ENCODE measurements at regions not wholly inside any gene's neighbourhood (a gene's known extent, or its start where the extent isn't known, plus 50 kb on each side); places are given as distances from the start of the nearest gene placed in this dataset.
"Not testable (repeated sequence)": the region's sequence is repeated elsewhere in the genome, so short reads cannot be mapped to it uniquely, and the experiment has no call there.

- H3K27ac ChIP-seq (ENCODE audit: insufficient read depth, low read depth, low read length, poor library complexity, severe bottlenecking) = no peak overlapping the region
- no peak overlapping the region for H3K4me3 ChIP-seq (ENCODE audit: insufficient read depth, low read depth, low read length)
- WGBS, 2 experiments = 87 to 92% methylated on average over 8 of the region's 8 CpGs
- H3K27me3 ChIP-seq (ENCODE audit: control insufficient read depth, insufficient read depth, low read length, poor library complexity, severe bottlenecking) = no peaks in the 10 kb centered on the region
- peaks cover 12% of the 10 kb centered on the region for H3K4me1 ChIP-seq (ENCODE audit: control insufficient read depth, insufficient read depth, low read length)
- H3K9me3 ChIP-seq (ENCODE audit: control insufficient read depth, low read length) = no peaks in the 10 kb centered on the region
- H3K36me3 ChIP-seq (ENCODE audit: control insufficient read depth, insufficient read depth, low read length) = no peaks in the 10 kb centered on the region
Observed at GRCh38 chr6:3911614-3912336, 62.6 kb downstream of the FAM50B start.

- Histone ChIP-seq H3K9me3 (ENCODE audit: control insufficient read depth, low read length) (no peaks in the 10 kb centered on the region), H3K4me3 (ENCODE audit: insufficient read depth, low read depth, low read length) (no peak overlapping the region), H3K27ac (ENCODE audit: insufficient read depth, low read depth, low read length, poor library complexity, severe bottlenecking) (no peak overlapping the region), H3K36me3 (ENCODE audit: control insufficient read depth, insufficient read depth, low read length) (no peaks in the 10 kb centered on the region), H3K27me3 (ENCODE audit: control insufficient read depth, insufficient read depth, low read length, poor library complexity, severe bottlenecking) (no peaks in the 10 kb centered on the region), H3K4me1 (ENCODE audit: control insufficient read depth, insufficient read depth, low read length) (peaks cover 12% of the 10 kb centered on the region)
- WGBS, 2 experiments = 91 to 98% methylated on average over 3 of the region's 3 CpGs
Observed at GRCh38 chr6:3912361-3913076, 63.3 kb downstream of the FAM50B start.

DNA sequence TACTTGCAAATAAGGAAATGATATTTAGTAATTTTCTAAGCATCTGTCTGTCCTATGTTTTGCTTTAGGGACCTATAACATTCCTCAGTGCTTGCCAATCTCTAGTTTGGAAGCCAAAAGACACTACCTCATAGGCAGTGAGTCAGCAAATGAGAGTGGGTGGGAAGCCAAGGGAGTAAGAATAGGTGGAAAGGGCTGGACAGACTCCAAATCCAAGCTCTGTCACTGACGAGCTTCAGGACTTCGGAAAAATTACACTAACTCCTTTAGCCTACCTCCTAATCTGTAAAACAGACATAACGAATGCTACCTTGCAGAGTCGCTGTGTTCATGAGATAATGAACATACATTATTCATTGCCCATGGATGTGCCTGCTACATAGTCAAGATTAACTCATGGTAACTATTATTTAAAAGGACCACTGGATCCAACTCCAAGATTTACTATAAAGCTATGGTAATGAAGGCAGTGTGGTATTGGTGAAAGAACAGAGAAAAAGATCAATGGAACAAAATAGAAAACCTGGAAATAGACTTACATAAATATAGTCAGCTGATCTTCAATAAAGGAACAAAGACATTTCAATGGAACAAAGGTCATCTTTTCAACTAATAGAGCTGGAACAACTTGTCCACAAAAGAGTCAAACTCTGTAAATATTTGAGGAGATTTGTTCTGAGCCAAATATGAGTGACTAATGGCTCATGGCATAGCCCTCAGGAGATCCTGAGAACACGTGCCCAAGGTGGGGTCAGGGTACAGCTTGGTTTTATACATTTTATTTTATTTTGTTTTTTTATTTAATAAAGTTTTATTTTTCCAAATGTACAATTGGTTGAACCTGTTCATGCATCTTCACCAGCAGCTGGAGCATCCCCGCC is 64.1 kb downstream of the FAM50B start:
- no peaks in the 10 kb centered on the region for H3K27me3 ChIP-seq (ENCODE audit: control insufficient read depth, insufficient read depth, low read length, poor library complexity, severe bottlenecking)
- WGBS, 2 experiments = 94 to 95% methylated on average over 5 of the region's 6 CpGs
- no peaks in the 10 kb centered on the region for H3K36me3 ChIP-seq (ENCODE audit: control insufficient read depth, insufficient read depth, low read length)
- H3K4me1 ChIP-seq (ENCODE audit: control insufficient read depth, insufficient read depth, low read length) = peaks cover 12% of the 10 kb centered on the region
- no peaks in the 10 kb centered on the region for H3K9me3 ChIP-seq (ENCODE audit: control insufficient read depth, low read length)
- H3K4me3 ChIP-seq (ENCODE audit: insufficient read depth, low read depth, low read length) = no peak overlapping the region
- H3K27ac ChIP-seq (ENCODE audit: insufficient read depth, low read depth, low read length, poor library complexity, severe bottlenecking) = no peak overlapping the region

GRCh38 chr6:3913958-3914337 is 64.8 kb downstream of the FAM50B start:
- H3K27ac ChIP-seq (ENCODE audit: insufficient read depth, low read depth, low read length, poor library complexity, severe bottlenecking) = no peak overlapping the region
- H3K4me3 ChIP-seq (ENCODE audit: insufficient read depth, low read depth, low read length) = no peak overlapping the region
- no peaks in the 10 kb centered on the region for H3K36me3 ChIP-seq (ENCODE audit: control insufficient read depth, insufficient read depth, low read length)
- no peaks in the 10 kb centered on the region for H3K27me3 ChIP-seq (ENCODE audit: control insufficient read depth, insufficient read depth, low read length, poor library complexity, severe bottlenecking)
- 92 to 93% methylated on average over 4 of the region's 4 CpGs for WGBS, 2 experiments
- peaks cover 12% of the 10 kb centered on the region for H3K4me1 ChIP-seq (ENCODE audit: control insufficient read depth, insufficient read depth, low read length)
- no peaks in the 10 kb centered on the region for H3K9me3 ChIP-seq (ENCODE audit: control insufficient read depth, low read length)

- Histone ChIP-seq H3K4me3 (ENCODE audit: insufficient read depth, low read depth, low read length) (no peak overlapping the region), H3K4me1 (ENCODE audit: control insufficient read depth, insufficient read depth, low read length) (peaks cover 4% of the 10 kb centered on the region), H3K36me3 (ENCODE audit: control insufficient read depth, insufficient read depth, low read length) (no peaks in the 10 kb centered on the region), H3K27me3 (ENCODE audit: control insufficient read depth, insufficient read depth, low read length, poor library complexity, severe bottlenecking) (no peaks in the 10 kb centered on the region), H3K9me3 (ENCODE audit: control insufficient read depth, low read length) (no peaks in the 10 kb centered on the region), H3K27ac (ENCODE audit: insufficient read depth, low read depth, low read length, poor library complexity, severe bottlenecking) (no peak overlapping the region)
- 93 to 98% methylated on average over 9 of the region's 9 CpGs for WGBS, 2 experiments
Observed at GRCh38 chr6:3915076-3915791, 66.1 kb downstream of the FAM50B start.

GRCh38 chr6:3916211-3916610 is 67.0 kb downstream of the FAM50B start:
- Histone ChIP-seq H3K4me1 (ENCODE audit: control insufficient read depth, insufficient read depth, low read length) (no peaks in the 10 kb centered on the region), H3K36me3 (ENCODE audit: control insufficient read depth, insufficient read depth, low read length) (no peaks in the 10 kb centered on the region), H3K9me3 (ENCODE audit: control insufficient read depth, low read length) (no peaks in the 10 kb centered on the region), H3K27ac (ENCODE audit: insufficient read depth, low read depth, low read length, poor library complexity, severe bottlenecking) (no peak overlapping the region), H3K4me3 (ENCODE audit: insufficient read depth, low read depth, low read length) (no peak overlapping the region), H3K27me3 (ENCODE audit: control insufficient read depth, insufficient read depth, low read length, poor library complexity, severe bottlenecking) (no peaks in the 10 kb centered on the region)
- 100% methylated on average over 1 of the region's 2 CpGs for WGBS, 2 experiments

DNA sequence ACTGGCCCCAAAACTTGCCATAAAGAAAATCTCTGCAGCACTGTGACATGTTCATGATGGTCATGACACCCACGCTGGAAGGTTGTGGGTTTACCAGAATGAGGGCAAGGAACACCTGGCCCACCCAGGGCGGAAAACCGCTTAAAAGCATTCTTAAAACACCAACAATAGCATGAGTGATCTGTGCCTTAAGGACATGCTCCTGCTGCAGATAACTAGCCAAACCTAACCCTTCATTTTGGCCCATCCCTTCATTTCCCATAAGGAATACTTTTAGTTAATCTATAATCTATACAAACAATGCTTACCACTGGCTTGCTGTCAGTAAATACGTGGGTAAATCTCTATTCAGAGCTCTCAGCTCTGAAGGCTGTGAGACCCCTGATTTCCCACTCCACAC is 67.6 kb downstream of the FAM50B start:
- not testable (repeated sequence) for H3K9me3 ChIP-seq (ENCODE audit: control insufficient read depth, low read length); H3K4me1 ChIP-seq (ENCODE audit: control insufficient read depth, insufficient read depth, low read length); H3K4me3 ChIP-seq (ENCODE audit: insufficient read depth, low read depth, low read length); H3K36me3 ChIP-seq (ENCODE audit: control insufficient read depth, insufficient read depth, low read length); H3K27me3 ChIP-seq (ENCODE audit: control insufficient read depth, insufficient read depth, low read length, poor library complexity, severe bottlenecking); H3K27ac ChIP-seq (ENCODE audit: insufficient read depth, low read depth, low read length, poor library complexity, severe bottlenecking)
- WGBS, 2 experiments = 95 to 98% methylated on average over 4 of the region's 4 CpGs

- Histone ChIP-seq H3K36me3 (ENCODE audit: control insufficient read depth, insufficient read depth, low read length) (no peaks in the 10 kb centered on the region), H3K9me3 (ENCODE audit: control insufficient read depth, low read length) (no peaks in the 10 kb centered on the region), H3K27ac (ENCODE audit: insufficient read depth, low read depth, low read length, poor library complexity, severe bottlenecking) (no peak overlapping the region), H3K4me3 (ENCODE audit: insufficient read depth, low read depth, low read length) (no peak overlapping the region), H3K27me3 (ENCODE audit: control insufficient read depth, insufficient read depth, low read length, poor library complexity, severe bottlenecking) (no peaks in the 10 kb centered on the region), H3K4me1 (ENCODE audit: control insufficient read depth, insufficient read depth, low read length) (no peaks in the 10 kb centered on the region)
- WGBS, 2 experiments = 94 to 97% methylated on average over 5 of the region's 5 CpGs
Observed at GRCh38 chr6:3918469-3918868, 69.3 kb downstream of the FAM50B start.

GRCh38 chr6:3919130-3919628 is 70.0 kb downstream of the FAM50B start:
- no peak overlapping the region for H3K27ac ChIP-seq (ENCODE audit: insufficient read depth, low read depth, low read length, poor library complexity, severe bottlenecking)
- 88 to 96% methylated on average over 5 to 6 of the region's 6 CpGs for WGBS, 2 experiments
- no peaks in the 10 kb centered on the region for H3K36me3 ChIP-seq (ENCODE audit: control insufficient read depth, insufficient read depth, low read length)

More at GRCh38 chr6:3919130-3919628, 70.0 kb downstream of the FAM50B start:
- Histone ChIP-seq H3K9me3 (ENCODE audit: control insufficient read depth, low read length) (no peaks in the 10 kb centered on the region), H3K4me3 (ENCODE audit: insufficient read depth, low read depth, low read length) (no peak overlapping the region), H3K4me1 (ENCODE audit: control insufficient read depth, insufficient read depth, low read length) (no peaks in the 10 kb centered on the region), H3K27me3 (ENCODE audit: control insufficient read depth, insufficient read depth, low read length, poor library complexity, severe bottlenecking) (no peaks in the 10 kb centered on the region)

Measured in ectodermal cell (in vitro differentiated cells).